Activated CD4-positive, alpha-beta T cell treated with anti-CD3 and anti-CD28 coated beads for 1 hour (primary cell): ENCODE measurements at regions not wholly inside any gene's neighbourhood (a gene's known extent, or its start where the extent isn't known, plus 50 kb on each side); places are given as distances from the start of the nearest gene placed in this dataset.

Experiments used
- DNase-seq: peaks from one replicate; pipeline ENCODE4 v3.0.0-alpha.2; 2020

DNA sequence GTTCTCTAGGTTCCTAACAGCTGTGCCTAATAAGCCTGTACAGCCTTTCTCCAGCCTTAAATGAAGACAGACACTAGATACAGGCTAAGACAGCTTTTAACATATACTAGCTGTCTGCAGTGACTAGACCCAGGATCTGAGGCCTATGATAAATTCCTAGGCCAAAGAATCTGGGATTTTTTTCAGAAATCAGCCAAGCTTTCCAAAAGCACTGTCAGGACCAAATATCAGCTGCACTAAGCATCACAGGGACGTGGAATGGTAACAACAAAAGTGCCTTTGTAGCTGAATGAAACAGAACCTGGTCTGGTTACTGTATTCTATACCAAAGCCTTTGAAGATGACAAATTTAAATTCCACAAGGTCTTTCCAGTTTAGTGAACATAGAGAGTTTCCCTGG lies 77.9 kb upstream of the DOCK9 start:
- DNase-seq = no peak

DNA sequence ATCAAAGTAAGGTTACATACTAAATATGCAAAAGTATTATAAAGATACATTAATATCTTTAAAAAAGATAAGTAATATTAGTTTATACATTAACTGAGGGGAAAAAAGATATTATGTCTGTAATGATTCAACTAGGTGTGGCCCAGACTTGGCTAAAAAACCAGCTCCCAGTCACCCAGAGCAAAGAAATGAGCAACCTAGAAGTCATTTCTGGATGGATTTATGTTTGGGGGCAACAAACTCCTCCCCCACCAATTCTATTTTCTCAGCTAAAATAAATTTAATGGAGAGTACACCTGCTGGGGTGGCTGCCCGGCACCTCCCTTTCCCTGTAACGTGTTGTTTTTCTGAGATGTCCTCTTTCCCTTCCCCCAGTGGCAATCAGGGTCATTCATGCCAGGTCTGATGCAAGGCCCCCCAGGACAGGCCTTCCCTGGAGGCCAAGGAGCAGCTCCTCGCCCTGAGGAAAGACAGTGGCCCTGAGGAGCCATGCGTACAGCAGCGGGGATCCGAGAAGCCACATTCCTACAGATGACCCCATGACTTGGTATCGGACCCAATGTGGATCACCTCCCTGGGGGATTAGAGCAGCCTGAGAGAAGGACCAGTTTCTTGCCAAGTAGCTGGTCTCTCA lies 78.6 kb upstream of the DOCK9 start:
- no peak for DNase-seq

DNA sequence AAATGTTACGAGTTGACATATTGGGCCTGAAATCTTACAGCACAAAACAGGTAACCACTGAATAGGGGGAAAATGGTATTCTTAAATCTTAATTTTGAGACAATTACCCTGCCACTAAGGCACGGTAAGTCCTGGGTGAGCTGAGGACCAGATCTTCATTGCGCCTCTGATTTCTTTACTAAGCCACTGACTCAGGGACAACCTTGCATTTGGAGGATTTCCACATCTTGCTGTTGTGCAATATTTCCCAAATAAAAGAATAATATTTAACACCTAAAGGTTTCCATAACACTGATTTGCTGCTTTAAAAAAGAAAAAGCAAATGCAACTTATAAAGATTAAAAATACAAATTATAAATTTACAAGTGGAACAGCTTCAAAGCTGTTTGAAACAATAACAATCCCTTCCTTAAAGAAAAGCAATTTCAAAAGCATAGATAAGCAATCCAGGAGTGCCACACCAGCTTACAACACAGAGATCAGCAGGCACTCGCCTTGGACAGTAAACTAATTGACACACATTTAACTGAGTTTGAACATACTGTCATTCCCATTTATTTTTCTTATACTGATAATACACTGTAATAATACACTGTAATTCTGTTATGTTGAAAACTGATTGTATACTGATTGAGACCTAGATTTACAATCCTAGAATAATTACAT lies 79.6 kb upstream of the DOCK9 start:
- DNase-seq = no peak

DNA sequence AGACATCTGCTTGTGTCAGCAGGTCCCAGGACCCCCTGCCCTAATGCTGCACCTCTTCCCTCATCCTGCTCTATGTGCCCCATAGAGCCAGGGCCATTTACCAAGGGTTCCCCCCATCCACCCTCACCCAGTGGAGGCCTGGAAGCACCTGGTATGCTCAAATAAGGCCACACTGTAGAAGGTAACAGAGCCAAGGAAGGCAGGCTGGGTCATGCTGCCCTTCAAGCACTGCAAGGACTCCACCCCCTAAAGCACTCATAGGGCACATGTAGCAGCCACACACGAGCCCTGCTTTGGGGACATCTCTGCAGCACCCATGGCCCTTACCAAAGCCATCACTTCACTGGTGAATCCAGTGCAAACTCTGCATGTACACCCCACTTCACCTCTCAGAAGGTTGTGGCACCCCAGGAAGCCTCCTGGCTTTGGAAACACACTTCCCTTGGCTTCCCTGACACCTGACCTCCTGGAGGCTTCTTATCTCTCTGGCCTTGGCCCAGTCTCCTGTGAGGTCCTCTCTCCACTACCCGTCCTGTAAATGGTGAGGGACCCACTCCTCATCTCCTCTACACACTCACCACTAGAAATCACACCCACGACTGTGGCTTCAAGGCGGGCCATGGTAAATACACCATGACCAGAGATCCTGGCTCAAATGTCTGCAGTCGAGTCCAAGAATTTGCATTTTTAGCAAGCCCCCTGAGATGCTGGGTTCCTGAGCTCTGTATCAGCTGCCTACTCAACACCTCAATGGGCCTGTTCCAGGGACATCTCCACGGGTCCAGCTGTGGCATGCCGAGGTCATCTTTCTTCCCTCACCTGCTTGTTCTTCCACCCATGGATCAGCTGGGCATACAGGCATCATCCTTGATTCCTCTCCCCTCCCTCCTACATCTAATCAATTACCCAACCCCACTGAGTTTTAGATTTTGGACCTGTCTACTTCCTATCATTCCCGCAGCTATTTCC lies 80.9 kb upstream of the DOCK9 start:
- DNase-seq = no peak

DNA sequence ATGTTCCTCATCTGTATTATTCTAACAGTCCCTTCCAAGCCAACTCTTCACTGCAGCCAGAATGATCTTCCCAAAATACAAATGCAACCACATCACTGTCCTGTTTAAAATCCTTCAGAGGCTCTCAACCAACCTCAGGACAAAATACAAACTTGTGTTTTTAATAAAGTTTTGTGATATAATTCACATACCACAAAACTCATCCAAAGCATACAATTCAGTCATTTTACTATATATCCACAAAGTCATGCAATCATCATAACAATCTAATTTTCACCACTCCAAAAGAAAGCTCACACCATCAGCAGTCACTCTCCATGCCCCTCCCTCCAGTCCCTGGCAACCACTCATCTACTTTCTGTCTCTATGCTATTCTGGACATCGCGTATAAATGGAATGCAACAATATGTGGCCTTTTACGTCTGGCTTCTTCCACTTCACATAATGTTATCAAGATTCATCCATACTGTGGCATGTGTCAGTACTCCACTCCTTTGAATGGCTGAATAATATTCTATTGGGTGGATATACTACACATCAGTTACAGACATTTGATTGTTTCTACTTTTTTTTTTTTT lies 81.7 kb upstream of the DOCK9 start:
- no peak for DNase-seq

DNA sequence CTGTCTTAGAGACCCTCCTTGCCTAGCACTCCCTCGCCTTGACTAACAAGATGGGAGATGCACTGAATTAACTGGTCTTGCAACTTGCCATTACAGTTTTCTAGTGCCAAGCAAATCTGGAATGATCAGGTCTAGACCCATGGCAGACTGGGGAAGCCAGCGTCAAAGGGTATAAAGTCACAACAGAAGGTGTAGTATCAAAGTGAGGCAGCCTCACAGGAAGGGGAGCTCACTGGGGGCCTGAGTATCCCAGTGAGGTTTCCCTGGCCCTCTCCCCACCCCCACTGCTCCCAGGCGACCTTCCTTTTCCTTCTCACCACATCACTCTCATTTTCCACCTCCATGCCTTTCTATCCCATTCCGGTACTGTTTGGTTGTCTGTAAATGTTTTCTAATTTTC lies 83.5 kb upstream of the DOCK9 start:
- DNase-seq = no peak

DNA sequence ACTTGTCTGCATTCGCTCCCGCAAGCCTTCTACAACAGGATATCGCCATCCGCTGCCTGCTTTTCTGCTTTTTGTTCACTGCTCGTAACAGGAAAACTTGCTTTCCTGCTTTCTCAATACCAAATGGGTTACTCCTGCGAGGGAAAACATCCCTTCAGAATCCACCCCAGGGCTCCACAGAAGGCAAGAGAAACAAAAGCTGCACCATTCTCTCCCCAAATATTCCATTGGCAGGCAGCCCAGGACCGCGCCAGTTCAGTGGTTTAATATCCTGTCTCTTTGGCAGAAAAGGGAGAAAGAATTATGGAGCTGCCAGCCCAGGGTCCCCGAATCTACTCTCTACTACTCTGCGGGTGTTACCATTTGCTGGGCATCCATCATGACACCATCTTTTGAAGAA lies 84.7 kb upstream of the DOCK9 start:
- DNase-seq = no peak

DNA sequence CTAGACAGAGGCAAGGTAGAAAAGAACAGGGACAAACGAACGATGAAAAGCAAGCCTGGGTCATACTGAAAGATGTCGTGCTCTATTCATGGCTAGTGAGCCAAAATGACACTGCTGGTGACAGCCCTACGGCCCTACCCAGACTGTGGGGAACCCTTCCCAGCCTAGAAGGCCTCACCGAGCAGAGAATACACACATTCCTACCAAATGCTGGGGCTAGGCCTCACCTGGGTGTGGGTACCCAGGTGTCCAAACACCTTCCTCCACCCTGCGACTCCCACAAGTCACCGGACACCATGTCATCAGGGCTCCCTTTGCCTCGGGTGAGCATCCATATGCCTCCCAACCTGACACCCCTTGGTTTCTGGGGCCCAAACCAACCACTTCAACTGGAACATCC lies 85.3 kb upstream of the DOCK9 start:
- DNase-seq = no peak

DNA sequence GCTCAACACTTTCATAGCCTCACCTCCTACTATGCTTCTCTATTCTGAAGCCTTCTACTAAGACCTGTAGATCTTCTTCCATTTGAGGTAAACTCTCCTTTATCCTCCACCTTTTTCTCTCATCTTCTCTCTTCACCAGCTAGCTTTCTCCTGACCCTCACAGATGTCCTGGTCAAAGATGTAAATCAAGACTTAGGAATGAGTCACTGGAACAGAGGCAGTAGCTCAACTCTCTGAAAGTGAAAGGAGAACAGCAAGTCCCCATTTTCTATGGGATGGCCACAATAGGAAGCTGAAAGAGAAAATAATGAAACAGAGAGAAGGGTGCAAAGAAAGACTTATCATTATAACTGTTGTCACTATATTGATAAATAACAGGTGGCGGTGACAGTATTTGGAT lies 86.1 kb upstream of the DOCK9 start:
- no peak for DNase-seq

DNA sequence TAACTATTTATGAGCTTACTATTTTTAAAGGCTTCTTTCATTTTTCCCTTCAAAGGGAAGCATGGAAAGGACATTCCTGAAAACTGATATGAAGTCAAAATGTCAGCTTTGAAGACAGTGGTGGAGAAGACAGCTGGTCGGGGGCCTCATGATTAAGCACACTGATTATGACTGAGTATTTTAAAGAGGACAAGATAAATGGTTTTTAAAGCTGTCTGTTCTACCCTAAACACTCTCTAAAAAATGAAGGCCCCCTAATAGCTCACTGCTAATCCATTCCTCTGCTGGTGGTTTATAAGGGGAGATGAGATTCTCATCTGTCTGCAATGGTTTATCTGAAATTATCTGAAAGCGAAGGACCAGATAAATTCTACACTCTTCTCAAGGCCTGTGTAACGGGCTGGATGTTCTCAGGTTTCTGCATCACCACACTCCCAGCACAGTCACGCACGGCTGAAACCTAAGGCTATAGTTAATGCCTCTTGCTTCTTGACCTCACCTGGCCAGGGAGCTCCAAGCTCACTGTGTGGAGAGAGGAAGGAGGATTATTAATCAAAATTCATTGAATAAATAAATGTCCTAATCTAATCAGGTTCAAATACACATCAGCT lies 86.9 kb upstream of the DOCK9 start:
- DNase-seq = no peak

DNA sequence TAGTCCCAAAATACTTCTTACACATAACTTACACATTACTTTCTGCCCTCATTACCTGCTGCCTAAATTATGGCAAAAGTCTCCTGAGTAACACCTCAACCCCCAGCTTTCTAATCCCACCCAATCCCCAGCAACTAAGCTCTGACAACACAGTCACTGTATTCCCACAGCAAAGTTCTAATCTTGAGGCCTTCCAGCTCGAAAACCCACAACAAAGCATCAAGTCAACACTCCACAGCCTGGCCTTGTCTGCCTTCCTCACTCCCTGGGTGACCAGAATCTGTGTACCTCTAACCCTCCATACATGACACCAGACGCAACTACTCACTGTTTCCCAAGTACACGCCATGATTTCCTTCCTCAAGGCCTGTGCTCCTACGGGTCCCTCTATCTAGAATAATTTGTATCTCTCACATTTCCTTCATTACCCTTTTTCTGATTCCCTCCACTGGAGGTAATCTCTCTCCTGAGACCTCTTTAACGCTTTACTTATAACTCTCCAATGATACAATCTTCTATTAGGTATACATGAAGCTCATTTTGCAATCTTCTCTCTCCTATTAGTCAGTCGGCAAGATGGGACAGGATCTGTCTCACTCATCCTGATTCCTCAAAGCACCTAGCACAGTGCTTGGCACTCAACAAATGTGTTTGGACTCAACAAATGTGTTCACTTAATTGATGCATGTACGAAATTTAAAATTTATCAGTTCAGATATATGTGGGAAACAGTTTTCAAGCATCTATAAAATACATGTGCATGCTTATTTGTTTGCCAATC lies 87.6 kb upstream of the DOCK9 start:
- DNase-seq = no peak

DNA sequence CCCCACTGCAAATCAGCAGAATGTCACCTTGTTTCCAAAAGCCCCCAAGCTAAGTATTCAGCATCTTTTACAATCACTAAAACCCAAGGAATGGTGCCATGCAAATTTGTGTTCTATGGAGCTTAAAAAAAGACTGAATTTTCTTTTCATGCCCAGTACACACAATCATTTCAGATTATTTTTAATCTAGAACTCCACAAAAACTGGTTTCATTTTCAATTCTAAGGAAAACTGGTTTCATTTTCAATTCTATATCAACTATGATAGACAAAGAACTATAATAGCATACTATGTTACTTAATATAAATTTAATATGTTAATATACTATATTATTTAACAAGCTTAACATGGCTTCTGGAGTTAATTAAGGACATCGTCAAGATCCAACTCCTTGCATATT lies 88.4 kb upstream of the DOCK9 start:
- DNase-seq = no peak

DNA sequence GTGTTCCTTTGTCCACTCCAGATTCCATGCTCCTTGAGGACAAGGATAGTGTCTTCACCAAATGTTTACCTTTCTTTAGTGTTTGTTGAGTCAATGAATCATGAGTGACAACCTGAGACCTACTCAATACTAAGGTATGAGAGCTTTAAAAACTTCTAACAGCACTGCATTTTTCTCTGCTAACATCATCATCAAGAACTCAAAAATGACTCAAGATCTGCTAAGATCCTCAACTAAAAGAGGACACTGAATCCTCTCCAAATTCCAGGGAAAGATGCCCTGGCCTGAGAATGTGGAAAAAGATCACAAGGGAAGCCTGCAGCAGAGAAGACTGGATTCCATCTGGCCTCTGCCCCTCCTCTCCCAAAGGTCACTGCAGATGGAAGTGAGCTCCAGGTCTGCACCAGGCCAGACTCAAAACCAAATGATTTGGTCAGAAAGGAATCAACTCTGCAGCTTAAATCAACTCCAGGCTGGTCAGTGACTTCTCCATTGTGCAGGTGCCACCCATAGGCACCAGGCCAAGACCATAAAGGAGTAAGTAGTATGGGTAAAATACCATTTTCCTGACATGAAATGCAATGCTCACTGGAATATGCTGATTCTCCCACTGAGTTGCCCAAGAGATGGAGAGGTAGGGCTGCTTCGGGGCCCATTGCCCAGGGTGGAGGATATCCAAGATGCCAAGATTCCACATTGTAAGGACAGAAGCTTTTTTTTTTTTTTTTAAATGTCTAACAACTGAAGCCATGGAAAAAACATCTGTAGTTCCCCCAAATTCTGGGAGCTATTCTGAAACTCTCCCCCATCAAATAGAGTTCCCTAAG lies 89.5 kb upstream of the DOCK9 start:
- no peak for DNase-seq

DNA sequence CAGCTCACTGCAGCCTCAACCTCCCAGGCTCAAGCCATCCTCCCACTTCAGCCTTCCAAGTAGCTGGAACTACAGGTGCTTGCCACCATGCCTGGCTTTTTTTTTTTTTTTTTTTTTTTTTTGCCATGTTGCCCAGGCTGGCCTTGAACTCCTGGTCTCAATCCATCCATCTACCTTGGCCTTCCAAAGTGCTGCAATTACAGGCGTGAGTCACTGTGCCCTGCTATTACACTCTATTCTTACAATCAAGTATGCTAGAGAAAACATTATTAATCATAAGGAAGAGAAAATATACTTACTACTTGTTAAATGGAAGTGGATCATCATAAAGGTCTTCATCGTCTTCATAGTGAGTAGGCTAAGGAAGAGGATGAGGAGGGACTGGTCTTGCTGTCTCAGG lies 93.3 kb upstream of the DOCK9 start:
- DNase-seq = no peak

DNA sequence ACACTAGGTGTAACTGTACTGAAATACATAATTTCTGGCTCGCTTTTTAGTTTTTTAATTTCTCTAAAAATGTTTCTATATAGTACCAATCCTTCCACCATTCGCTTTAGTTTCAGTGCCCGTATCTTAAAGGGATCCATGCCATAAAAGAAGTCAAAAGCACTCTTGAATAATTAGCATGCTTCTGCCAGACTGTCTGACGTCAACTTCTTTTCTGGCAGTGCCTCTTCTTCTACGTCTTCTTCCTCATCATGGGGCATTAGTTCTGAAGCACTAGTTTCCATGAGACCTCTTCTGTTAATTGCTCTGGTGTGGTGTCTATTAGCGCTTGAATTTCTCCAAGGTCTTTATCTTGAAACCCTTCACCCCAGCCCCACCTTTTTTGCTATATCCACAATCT lies 93.8 kb upstream of the DOCK9 start:
- DNase-seq = no peak

DNA sequence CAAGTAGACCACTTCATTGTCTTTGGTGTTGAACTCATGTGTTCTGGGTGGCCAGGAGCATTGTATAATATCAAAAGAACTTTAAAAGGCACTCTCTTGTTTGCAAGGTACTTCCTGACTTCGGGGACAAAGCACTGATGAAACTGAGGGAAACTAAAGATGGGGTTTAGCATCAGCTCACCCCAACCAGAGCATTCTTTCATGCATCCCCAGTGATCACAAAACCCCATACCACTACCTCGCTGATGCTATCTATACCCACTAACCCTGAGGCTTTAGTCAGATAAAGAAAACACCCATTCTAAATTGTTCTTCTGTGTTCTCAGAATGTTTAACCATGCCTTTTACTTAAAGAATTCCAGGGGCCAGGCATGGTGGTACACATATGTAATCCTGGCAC lies 94.5 kb upstream of the DOCK9 start:
- DNase-seq = no peak

DNA sequence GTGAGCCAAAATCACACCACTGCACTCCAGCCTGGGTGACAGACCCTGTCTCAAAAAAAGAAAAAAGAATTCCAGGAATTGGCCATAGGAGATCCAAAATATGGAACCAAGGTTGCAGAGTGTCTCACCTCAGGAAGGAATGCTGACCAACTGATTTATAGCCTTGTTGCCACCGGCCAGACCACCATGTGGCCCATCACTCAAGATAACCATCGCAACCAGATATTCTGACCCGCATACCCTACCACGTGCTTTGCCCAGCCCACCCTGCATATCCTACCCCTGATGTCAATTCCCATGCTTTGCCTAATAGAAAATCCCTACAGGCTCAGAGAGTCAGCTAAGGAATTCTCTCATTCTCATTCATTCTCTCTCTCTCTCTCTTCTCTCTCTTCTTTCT lies 95.1 kb upstream of the DOCK9 start:
- no peak for DNase-seq

DNA sequence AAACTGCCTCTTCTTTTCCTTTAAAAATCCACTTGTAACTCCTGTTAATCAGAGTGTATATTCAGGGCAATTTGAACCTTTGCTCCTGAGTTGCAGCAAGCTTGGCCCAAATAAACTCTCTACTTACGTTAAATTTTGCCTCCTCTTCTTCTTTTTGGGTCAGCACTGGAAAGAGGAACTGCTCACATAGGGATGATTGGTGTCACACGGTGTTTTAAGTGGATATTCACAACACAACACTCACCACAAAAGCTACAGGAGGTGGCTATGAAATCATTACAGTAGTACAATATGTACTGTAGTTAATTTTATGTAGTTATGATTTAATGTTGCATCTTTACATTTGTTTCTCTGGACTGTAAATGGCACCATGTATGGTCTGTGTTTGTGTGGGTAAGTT lies 96.8 kb upstream of the DOCK9 start:
- no peak for DNase-seq

DNA sequence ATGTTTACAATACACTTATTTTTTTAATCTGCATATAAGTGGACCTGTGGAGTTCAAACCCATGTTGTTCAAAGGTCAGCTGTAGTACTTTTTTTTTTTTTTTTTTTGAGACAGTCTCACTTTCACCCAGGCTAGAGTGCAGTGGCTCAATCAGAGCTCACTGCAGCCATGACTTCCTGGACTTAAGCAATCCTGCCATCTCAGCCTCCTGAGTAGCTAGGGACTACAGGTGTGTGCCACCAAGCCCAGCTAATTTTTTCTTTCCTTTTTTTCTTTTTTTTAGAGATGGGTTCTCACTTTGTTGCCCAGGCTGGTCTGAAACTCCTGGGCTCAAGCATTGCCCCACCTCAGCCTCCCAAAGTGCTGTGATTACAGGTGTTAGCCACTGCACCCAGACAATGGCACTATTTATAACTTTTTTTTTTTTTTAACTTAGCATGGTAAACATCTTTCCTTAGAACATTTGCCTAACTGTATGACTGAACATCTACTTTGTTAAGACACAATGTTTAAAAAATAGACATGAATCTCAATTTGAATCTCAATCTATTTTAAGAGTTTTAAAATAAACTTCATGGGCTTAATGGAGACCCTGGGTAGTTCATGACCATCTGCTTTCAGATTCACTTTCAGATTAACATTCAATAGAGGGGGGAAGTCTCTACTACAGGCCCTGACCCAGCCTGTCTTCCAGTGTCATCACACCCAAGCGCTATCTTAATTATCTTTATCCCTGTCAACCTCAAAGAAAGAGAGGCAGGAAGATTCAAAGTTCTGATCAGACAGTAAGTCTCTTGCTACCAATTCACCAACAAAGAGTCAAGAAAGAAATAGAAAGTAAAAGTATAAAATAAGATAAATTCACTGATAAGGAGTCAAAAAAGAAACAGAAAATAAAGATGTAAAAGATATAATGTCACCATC lies 97.7 kb upstream of the DOCK9 start:
- DNase-seq = no peak
